Esophagus muscularis mucosa (tissue), 3 donors: ENCODE measurements at regions not wholly inside any gene's neighbourhood (a gene's known extent, or its start where the extent isn't known, plus 50 kb on each side); places are given as distances from the start of the nearest gene placed in this dataset.

Experiments used
- CTCF ChIP-seq, 3 experiments: fragments of 200-600 bp in 2 of 3; fragments of 450-650 bp in 1 of 3; sonication (generic) in 2 of 3; IDR thresholded peaks; one replicate each; pipeline ENCODE4 v1.5.1; 2017 to 2019; ENCODE audit warnings: antibody characterized with exemption in 3 of 3, mild to moderate bottlenecking in 2 of 3, moderate library complexity in 1 of 3
- POLR2AphosphoS5 ChIP-seq, 2 donors: sonication (generic); formaldehyde crosslinking; IDR thresholded peaks; one replicate each; pipeline ENCODE4 v1.6.1; 2017; ENCODE audit warnings: antibody characterized with exemption in 2 of 2

GRCh38 chr14:48430805-48431204 is 755.4 kb upstream of the MDGA2 start:
- TF ChIP-seq CTCF (IDR thresholded peaks at IDR 0.05): no peak
- no peak for TF ChIP-seq POLR2AphosphoS5 (IDR thresholded peaks at IDR 0.05)
